ENCODE measurements at regions not wholly inside any gene's neighbourhood (a gene's known extent, or its start where the extent isn't known, plus 50 kb on each side); places are given as distances from the start of the nearest gene placed in this dataset.
"Not testable (repeated sequence)": the region's sequence is repeated elsewhere in the genome, so short reads cannot be mapped to it uniquely, and the experiment has no call there.

DNA sequence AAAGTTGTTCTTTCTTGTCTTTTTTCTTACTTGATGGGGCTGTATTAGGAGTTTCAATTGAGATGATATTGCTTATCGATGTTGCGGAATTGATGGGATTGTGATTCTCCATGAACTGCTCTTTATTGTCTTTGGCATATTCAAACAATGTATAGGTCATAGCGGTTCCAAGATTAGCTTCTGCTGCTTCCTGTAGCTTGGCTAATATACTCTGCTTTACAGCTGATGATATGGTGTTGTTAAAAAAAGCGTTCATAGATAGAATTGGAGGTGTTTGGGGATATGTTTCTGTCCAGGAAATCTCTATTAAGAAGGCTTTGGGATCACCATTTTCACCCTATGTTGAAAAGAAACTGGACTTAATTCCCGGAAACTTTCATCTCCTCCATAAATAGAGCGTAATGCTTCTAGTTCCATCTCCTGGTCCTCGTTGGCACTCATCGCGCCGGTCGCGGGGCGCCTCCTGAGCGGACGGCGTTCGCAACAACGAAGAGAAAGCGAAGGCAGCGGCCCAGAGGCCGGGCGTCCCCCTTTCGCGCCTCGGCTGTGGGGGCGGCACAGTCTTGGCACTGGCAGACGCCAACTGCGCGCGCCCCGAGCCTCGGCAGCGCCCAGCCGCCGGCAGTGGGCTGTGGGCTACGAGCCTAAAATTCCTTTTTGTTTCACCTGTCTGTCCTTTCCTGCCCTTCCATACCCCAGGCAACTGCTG is 95.3 kb upstream of the CDK13 start:
- TF ChIP-seq, protein P1, sequence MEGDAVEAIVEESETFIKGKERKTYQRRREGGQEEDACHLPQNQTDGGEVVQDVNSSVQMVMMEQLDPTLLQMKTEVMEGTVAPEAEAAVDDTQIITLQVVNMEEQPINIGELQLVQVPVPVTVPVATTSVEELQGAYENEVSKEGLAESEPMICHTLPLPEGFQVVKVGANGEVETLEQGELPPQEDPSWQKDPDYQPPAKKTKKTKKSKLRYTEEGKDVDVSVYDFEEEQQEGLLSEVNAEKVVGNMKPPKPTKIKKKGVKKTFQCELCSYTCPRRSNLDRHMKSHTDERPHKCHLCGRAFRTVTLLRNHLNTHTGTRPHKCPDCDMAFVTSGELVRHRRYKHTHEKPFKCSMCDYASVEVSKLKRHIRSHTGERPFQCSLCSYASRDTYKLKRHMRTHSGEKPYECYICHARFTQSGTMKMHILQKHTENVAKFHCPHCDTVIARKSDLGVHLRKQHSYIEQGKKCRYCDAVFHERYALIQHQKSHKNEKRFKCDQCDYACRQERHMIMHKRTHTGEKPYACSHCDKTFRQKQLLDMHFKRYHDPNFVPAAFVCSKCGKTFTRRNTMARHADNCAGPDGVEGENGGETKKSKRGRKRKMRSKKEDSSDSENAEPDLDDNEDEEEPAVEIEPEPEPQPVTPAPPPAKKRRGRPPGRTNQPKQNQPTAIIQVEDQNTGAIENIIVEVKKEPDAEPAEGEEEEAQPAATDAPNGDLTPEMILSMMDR (IDR thresholded peaks at IDR 0.05; ENCODE audit: low read depth, low read length, poor library complexity, severe bottlenecking), result not testable (repeated sequence)
- not testable (repeated sequence) for TF ChIP-seq EZH2phosphoT487 (IDR thresholded peaks at IDR 0.05; ENCODE audit: borderline replicate concordance, low read length)
